ENCODE measurements at regions not wholly inside any gene's neighbourhood (a gene's known extent, or its start where the extent isn't known, plus 50 kb on each side); places are given as distances from the start of the nearest gene placed in this dataset.

DNA sequence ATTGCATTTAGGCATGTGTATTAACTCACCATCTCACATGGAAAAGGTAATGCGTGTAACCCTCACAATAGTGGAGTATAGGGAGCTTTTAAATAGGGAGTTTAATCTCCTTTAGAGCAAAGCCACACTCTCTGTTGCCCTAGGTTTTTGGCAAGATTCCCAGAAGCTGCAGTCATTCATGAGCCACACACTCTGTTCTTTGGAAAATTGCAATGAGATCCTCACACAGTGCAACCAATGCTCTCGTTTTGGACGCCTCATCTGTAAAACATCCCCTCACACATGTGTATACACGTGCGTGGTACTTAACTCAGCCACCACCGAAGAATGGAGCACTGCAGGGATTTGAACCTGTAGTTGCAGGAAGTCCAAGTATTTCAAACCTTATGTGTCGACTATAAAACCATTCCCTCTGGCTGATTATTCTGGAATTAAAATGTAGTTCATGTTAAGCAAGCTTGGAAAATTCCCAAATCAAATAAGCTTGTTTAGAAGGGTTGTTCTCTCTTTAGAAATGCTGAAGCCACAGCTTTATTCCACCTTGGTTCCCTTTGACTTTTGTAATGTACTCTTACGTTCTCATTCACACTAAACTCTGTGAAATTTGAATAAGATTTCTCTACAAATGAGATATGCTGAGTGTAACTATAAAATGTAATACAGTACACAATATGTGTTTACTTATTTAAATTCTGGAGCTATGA, 489.8 kb upstream of the MANEA start:
- Histone ChIP-seq H3K27me3 (peaks cover 2% of the 10 kb centered on the region), H3K36me3 (no peaks in the 10 kb centered on the region), H3K4me1 (no peaks in the 10 kb centered on the region; the same call in 1 of the 2 replicates), H3K4me3 (ENCODE audit: low read depth, low read length) (no peak overlapping the region), H3K9me3 (no peaks in the 10 kb centered on the region)
- no peak for TF ChIP-seq CTCF (IDR thresholded peaks at IDR 0.05; ENCODE audit: low read depth, low read length)
- DNase-seq = peak; percentile 68

GRCh38 chr6:95091823-95092436, 485.4 kb upstream of the MANEA start:
- no peak overlapping the region for H3K4me3 ChIP-seq (ENCODE audit: low read depth, low read length)
- no peaks in the 10 kb centered on the region; the same call in 1 of the 2 replicates for H3K4me1 ChIP-seq
- peaks cover 29% of the 10 kb centered on the region for H3K27me3 ChIP-seq
- no peak for DNase-seq
- TF ChIP-seq CTCF (IDR thresholded peaks at IDR 0.05; ENCODE audit: low read depth, low read length) = peak; percentile 67
- no peaks in the 10 kb centered on the region for H3K9me3 ChIP-seq
- no peaks in the 10 kb centered on the region for H3K36me3 ChIP-seq

DNA sequence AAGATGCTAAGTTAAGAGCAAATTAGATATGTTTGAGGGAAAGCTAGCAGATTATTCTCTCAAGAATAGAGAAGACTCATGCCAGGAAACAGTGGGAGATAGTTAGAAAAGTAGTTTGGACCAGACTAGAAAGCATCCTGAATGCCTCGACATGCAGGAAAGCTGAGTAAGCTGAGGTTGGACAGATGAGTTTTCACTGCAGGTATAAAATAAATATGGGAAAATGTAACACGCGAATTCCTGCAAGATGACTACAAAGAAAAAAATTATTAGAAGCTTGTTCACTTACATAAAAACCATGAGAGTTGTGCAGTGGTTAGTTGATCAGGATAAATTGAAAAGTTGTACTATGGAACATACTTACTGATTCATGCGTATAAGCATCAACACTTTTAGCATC, 484.2 kb upstream of the MANEA start:
- Histone ChIP-seq H3K27me3 (peaks cover 29% of the 10 kb centered on the region), H3K9me3 (no peaks in the 10 kb centered on the region), H3K36me3 (no peaks in the 10 kb centered on the region), H3K4me1 (no peaks in the 10 kb centered on the region), H3K4me3 (ENCODE audit: low read depth, low read length) (no peak overlapping the region)
- no peak for TF ChIP-seq CTCF (IDR thresholded peaks at IDR 0.05; ENCODE audit: low read depth, low read length)
- DNase-seq = no peak

DNA sequence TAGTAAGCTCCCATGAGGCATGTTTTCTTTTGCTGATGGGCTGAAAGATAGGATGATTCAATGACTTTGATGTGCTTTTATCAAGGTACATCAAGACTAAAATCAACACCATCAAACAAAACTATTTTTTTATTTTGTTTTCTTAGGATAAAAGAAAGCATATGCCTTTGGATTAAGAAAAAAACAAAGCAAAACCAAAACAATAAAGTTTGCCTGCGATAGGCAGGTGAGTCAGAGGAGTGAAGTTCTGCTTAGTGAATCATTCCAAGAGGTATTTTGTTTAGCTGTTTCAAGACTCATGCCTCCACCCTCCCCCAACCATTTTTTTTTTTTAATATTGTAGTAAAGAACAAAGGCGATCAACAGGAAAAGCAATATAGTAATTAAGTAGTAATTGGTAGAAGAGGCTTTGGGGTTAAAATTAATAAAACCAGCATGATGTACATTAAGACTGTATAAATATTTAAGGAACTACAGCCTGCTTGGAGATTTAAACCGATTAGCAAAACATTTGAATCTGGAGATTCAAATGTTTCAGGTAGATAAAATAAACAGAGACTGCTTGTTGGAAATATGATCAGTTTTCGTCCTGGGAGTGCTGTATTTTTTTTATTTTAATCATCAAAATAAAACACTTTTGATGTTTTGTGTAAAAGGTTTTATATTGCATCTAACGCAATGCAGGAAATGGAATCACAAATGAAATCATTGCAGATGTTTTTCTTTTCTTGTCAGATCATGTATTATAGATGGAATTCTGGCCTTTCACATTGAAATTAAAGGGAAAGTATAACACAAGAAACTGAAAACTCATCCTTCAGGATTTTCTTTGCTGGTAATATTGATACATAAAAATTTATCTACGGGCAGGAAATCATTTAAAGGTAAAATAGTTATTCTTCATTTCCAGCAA, 482.3 kb upstream of the MANEA start:
- DNase-seq = no peak
- peaks cover 29% of the 10 kb centered on the region for H3K27me3 ChIP-seq
- H3K36me3 ChIP-seq = no peaks in the 10 kb centered on the region
- H3K9me3 ChIP-seq = no peaks in the 10 kb centered on the region
- H3K4me1 ChIP-seq = no peaks in the 10 kb centered on the region
- no peak for TF ChIP-seq CTCF (IDR thresholded peaks at IDR 0.05; ENCODE audit: low read depth, low read length)
- no peak overlapping the region for H3K4me3 ChIP-seq (ENCODE audit: low read depth, low read length)

GRCh38 chr6:95095855-95096254, 481.5 kb upstream of the MANEA start:
- TF ChIP-seq CTCF (IDR thresholded peaks at IDR 0.05; ENCODE audit: low read depth, low read length) = no peak
- no peaks in the 10 kb centered on the region for H3K36me3 ChIP-seq

More at GRCh38 chr6:95095855-95096254, 481.5 kb upstream of the MANEA start:
- no peak overlapping the region for H3K4me3 ChIP-seq (ENCODE audit: low read depth, low read length)
- no peak for DNase-seq
- peaks cover 29% of the 10 kb centered on the region for H3K27me3 ChIP-seq
- H3K9me3 ChIP-seq = no peaks in the 10 kb centered on the region
- H3K4me1 ChIP-seq = no peaks in the 10 kb centered on the region

Data from BE2C (cell line).